PFSK-1 (cell line): ENCODE measurements at regions not wholly inside any gene's neighbourhood (a gene's known extent, or its start where the extent isn't known, plus 50 kb on each side); places are given as distances from the start of the nearest gene placed in this dataset.

Source experiments
- FOXP2 ChIP-seq: optimal IDR thresholded peaks from 2 replicates; pipeline ENCODE3; 2011; ENCODE audit warnings: borderline replicate concordance, control low read depth, inconsistent platforms; ENCODE audit not compliant: insufficient read depth; ENCODE audit errors: extremely low read length, extremely low read depth
- POLR2AphosphoS5 ChIP-seq: IDR thresholded peaks from 2 replicates; pipeline ENCODE4 v1.6.1; 2012; ENCODE audit warnings: low read depth, mild to moderate bottlenecking, control low read depth, low read length, moderate library complexity
- REST ChIP-seq, 2 experiments: IDR thresholded peaks; 2 replicates each; pipeline versions ENCODE4 v1.6.1 to v1.8.0; 2011 to 2012; ENCODE audit warnings: low read depth in 2 of 2, low read length in 2 of 2, control low read depth in 1 of 2, inconsistent platforms in 1 of 2, mild to moderate bottlenecking in 1 of 2, moderate library complexity in 1 of 2; ENCODE audit not compliant: insufficient read depth in 1 of 2
- SIN3A ChIP-seq: IDR thresholded peaks from 2 replicates; pipeline ENCODE4 v1.6.1; 2012; ENCODE audit warnings: mild to moderate bottlenecking, low read length, moderate library complexity, borderline replicate concordance; ENCODE audit not compliant: insufficient read depth
- TAF1 ChIP-seq: IDR thresholded peaks from 2 replicates; pipeline ENCODE4 v1.6.1; 2012; ENCODE audit warnings: low read length, control low read depth, borderline replicate concordance; ENCODE audit not compliant: insufficient read depth

GRCh38 chr1:87883906-87884305 is 555.2 kb downstream of the LMO4 start:
- TF ChIP-seq SIN3A: no peak
- no peak for TF ChIP-seq REST (IDR thresholded peaks at IDR 0.05; ENCODE audit: insufficient read depth in 1 of 2, low read depth in 2 of 2, low read length in 2 of 2)
- no peak for TF ChIP-seq POLR2AphosphoS5
- no peak for TF ChIP-seq TAF1
- no peak for TF ChIP-seq FOXP2

DNA sequence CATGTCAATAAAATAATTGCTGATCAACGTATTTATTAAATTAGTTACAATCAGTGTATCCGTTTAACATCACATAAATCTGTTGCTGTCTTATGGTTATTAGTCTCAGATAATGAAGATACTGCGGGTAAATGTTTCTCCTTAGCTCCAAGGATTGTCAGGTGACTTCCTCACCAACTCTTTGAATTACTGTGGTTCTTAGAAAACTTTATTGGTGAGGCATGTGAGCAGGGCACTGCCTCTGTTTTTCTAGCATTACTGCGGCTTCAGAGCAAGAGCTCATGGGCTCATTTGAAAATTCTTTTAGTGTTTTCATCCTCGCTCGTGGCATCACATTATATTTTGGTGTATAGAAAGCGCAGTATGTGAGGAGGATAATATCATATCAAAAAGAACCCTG is 555.9 kb downstream of the LMO4 start:
- no peak for TF ChIP-seq FOXP2
- no peak for TF ChIP-seq REST (IDR thresholded peaks at IDR 0.05; ENCODE audit: insufficient read depth in 1 of 2, low read depth in 2 of 2, low read length in 2 of 2)
- TF ChIP-seq POLR2AphosphoS5: no peak
- no peak for TF ChIP-seq TAF1
- TF ChIP-seq SIN3A: no peak

DNA sequence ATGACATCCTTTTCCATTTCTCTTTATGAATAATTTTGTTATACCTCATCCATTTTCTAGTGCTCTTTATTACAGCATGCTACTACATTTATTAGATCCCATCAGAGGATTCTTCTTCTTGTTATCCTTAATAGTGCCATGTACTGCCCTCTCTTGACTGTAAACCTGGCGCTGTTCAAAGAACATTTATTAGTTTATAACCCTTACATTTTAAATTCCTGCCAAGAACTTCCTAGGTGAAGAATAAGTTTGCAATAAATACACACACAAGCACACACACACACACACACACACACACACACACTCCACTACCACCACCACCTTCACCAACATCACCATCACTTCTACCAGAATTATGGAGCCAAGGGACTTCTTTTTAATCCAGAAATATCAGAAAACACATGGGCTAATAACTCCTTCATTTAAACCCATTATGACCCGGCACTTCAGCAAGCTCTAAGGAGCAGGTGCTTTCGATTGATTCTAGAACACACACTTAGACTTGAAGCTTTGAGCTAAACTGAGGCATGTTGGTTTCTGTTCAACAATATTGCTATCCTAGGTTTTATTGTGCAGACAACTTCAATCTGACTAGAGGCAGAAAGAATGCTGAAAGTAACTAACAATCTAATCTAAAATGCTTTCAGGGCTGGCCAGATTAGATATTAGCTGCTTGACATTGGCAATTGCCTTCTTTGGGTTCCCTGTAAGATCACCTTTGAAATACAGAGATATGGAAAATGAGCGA is 556.8 kb downstream of the LMO4 start:
- TF ChIP-seq FOXP2 (no peak), TAF1 (no peak), REST (IDR thresholded peaks at IDR 0.05; ENCODE audit: insufficient read depth in 1 of 2, low read depth in 2 of 2, low read length in 2 of 2) (no peak), POLR2AphosphoS5 (no peak), SIN3A (no peak)

DNA sequence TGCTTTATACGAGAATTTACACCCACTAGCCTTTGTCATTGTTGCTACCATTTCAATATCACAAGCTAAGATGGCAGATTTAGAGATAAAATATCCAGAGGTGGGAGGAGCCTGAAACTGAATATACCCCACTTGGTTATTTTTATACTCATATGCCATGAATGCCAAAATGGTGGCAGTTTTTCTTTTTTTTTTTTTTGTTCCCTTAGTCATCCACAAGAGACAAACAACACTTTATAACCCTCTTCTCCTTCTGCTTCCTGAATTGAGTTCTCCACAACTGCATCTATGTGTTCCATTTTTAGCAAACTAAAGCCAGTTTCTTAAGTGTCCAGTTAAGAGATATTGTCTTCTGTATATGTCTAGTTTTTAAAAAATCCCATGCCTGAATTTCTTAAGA is 558.4 kb downstream of the LMO4 start:
- no peak for TF ChIP-seq POLR2AphosphoS5

- TF ChIP-seq POLR2AphosphoS5: no peak
- no peak for TF ChIP-seq TAF1
- TF ChIP-seq REST (IDR thresholded peaks at IDR 0.05; ENCODE audit: insufficient read depth in 1 of 2, low read depth in 2 of 2, low read length in 2 of 2): no peak
These were observed 559.8 kb downstream of the LMO4 start for GRCh38 chr1:87888446-87888845.

DNA sequence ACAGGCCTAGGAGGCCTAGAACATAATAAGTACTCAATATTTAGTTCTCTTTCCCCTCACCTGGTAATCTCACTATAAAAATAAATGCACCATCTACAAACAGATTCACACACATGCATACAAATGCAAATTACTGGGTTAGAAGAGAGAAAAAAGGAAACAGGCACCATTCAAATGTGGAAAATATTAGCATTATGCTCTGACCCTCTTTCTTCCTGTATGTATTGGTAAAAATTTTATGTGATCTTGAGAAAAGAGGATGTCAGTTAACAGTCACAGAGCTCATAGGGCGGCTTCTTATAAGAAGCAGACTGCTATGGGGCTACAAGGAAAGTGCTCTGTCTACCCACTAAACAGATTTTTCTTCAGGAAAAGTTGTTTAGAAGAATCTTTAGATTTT is 565.4 kb downstream of the LMO4 start:
- TF ChIP-seq SIN3A (no peak), TAF1 (no peak), FOXP2 (no peak), POLR2AphosphoS5 (no peak), REST (IDR thresholded peaks at IDR 0.05; ENCODE audit: insufficient read depth in 1 of 2, low read depth in 2 of 2, low read length in 2 of 2) (no peak)
